LHCN-M2 (cell line): ENCODE measurements at regions not wholly inside any gene's neighbourhood (a gene's known extent, or its start where the extent isn't known, plus 50 kb on each side); places are given as distances from the start of the nearest gene placed in this dataset.
A peak's percentile ranks its signal among the peaks of the same experiment; 100 is the strongest.
"Not testable (repeated sequence)": the region's sequence is repeated elsewhere in the genome, so short reads cannot be mapped to it uniquely, and the experiment has no call there.

Source experiments
- DNase-seq: peaks from one replicate; pipeline ENCODE4 v3.0.0-alpha.2; 2012; ENCODE audit warnings: low read depth

DNA sequence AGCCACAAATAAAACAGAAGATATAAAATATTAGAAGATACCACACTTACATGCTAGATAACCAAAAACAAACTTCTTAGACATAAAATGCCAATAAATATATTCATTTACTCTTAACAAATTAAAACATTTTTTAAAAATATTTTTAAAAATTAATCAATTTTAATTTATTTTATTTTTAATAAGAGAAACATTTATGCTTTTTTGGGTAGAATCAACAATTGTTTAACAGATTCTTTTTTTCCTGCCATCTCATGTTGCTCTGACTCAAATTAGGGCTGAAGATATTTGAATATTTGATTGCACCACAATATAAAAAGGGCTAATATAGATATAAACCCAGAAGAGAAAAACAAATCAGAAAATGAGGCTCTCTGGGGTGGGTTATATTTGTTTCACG, 172.6 kb downstream of the GOLGA6L6 start:
- no peak for DNase-seq

DNA sequence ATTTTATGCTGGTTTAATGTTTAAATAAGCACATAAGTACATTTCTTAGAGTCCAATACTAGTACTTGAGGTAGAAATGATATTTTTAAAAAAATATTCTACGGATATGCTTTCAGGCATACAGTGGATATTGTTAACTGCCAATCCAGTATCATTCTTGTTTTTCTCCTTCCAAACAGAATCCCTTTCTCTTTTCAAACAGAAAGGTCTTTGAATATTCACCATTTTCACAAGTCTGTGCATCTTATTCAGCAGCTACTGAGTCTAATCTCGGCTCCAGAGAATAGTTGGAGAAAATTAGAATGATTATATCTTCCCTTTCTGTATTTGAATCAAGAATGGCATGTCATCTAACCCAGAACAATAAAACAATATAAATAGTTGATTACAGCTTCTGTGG, 174.5 kb downstream of the GOLGA6L6 start:
- no peak for DNase-seq

- not testable (repeated sequence) for DNase-seq
Observed at GRCh38 chr15:20363591-20363990, 178.0 kb downstream of the GOLGA6L6 start.

- DNase-seq = no peak
Observed at GRCh38 chr15:20361091-20361490, 180.5 kb downstream of the GOLGA6L6 start.

GRCh38 chr15:20358779-20359414, 182.7 kb downstream of the GOLGA6L6 start:
- no peak for DNase-seq

GRCh38 chr15:20358066-20358778, 183.4 kb downstream of the GOLGA6L6 start:
- no peak for DNase-seq

GRCh38 chr15:20357481-20358065, 184.0 kb downstream of the GOLGA6L6 start:
- no peak for DNase-seq

DNA sequence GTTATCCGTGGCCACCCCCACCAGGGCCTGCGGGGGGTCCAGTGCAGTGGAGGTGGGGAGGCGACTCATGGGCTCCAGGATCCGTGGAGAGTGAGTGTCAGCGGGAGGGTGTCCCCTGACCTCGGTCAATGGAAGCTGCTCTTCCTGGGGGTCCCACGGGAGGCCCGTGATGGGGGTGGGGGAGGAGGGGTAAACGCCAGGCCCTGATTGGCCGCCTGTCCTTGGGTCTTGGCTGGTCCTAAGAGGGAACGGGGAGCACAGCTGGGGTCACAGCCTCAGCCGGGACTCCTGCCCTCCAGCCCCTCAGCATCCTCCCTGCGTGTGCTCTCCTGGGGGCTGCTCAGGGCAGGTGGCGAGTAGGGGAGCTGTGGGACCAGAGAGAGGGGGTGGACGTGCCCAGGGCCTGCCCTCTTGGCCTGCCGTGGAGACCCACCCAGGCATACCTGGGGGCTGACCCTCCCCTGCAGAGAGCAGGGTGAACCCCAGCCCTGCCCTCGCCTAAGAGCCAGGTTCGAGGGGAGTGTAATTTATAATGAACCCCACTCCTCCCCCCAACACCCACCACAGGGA, 184.6 kb downstream of the GOLGA6L6 start:
- no peak for DNase-seq

GRCh38 chr15:20356444-20356910, 185.1 kb downstream of the GOLGA6L6 start:
- peak; percentile 5 for DNase-seq

DNA sequence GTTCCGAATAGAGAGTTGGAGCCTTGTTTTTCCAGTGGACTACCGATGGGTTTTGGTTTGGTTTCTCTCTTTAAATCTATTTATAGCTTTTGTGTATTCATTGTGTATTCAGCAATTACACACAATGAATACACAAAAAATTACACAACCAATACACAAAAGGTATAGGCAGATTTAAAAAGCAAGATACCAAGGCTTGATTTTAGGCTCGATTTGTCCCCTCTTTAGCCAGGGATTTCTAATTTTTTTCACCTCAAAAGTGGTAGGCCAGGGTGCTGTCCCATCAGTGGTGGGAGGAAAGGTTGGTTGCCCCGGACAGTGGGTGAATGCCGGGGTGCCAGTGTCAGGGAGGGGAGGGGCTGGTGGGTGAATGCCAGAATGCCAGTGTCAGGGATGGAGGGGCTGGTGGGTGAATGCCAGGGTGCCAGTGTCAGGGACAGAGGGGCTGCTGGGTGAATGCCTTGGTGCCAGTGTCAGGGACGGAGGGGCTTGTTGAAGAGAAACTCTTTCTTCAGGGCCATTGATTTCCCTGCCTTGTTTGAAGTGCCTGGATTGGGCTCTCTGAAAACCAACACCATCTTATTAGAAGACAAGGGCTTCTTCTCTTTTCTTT, 186.2 kb downstream of the GOLGA6L6 start:
- DNase-seq = no peak

DNA sequence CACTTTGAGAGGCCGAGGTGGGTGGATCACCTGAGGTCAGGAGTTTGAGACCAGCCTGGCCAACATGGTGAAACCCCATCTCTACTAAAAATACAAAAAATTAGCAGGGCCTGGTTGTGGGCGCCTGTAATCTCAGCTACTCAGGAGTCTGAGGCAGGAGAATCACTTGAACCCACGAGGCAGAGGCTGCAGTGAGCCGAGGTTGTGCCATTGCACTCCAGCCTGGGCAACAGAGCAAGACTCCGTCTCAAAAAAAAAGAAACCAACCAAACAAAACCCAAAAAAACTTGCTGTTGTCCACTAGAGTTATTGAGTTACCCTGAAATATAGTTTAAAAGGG, 186.7 kb downstream of the GOLGA6L6 start:
- DNase-seq = not testable (repeated sequence)

GRCh38 chr15:20353966-20354883, 187.4 kb downstream of the GOLGA6L6 start:
- no peak for DNase-seq

DNA sequence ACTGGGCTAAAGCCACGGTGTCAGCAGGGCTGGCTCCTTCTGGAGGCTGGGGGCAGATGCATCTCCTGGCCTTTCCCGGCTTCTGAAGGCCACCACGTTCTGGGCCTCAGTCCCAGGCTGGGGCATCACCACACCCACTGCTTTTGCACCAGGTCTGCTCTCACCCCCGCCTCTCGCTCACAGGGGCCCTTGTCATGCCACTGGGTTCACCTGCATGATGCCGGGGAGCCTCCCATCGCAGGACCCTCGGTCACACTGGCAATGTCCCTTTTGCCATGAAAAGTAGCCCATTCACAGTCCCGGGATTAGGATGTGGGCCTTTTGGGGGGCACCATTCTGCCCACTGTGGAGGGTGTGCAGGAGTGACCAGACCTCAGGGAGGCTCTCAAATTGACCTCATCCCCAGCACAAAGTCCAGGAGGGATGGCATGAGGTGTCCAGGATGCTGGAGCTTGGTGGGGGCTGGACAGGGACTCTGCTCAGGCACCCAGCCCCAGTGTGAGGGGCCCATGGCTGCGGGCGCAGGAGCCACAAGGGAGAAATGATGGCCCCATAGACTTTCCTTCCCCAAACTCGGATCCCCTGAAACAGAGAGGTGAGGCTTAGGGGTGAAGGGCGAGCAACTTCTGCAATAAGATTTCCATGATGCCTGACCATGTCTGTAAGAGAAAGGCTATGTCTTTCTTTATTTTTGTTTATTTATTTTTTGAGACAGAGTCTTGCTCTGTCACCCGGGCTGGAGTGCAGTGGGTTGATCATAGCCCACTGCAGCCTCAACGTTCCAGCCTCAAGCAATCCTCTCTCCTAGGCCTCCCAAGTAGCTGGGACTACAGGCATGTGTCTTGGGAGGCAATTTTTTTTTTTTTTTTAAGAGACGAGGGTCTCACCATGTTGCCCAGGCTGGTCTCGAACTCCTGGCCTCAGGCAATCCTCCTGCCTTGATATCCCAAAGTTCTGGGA, 189.1 kb downstream of the GOLGA6L6 start:
- no peak for DNase-seq

DNA sequence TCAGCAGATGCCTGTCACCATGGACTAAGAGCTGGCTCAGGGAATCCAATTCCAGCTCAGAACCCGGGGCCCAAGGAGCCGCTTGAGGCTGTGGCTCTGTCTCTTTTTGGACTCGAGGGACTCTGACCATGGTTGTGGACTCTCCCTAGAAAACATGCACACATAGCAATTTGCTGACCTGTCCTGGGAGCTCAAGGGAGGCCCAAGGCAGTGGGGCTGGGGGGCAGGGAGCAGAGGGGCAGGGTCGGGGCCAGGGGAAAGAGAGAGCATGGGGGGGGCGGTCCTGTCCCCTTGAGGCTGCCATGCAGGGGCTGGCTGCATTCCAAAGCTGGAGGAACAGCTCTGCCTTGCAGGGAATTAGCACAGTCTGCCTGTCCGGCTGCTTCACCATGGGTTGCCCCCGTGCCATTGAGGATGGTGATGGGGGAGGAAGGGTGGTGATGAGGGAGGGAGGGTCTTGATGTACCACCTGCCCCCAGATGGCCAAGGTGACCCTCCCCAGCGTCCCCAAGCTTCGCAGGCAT, 190.1 kb downstream of the GOLGA6L6 start:
- no peak for DNase-seq

GRCh38 chr15:20349774-20350498, 191.7 kb downstream of the GOLGA6L6 start:
- no peak for DNase-seq

GRCh38 chr15:20348900-20349773, 192.5 kb downstream of the GOLGA6L6 start:
- DNase-seq = no peak

DNA sequence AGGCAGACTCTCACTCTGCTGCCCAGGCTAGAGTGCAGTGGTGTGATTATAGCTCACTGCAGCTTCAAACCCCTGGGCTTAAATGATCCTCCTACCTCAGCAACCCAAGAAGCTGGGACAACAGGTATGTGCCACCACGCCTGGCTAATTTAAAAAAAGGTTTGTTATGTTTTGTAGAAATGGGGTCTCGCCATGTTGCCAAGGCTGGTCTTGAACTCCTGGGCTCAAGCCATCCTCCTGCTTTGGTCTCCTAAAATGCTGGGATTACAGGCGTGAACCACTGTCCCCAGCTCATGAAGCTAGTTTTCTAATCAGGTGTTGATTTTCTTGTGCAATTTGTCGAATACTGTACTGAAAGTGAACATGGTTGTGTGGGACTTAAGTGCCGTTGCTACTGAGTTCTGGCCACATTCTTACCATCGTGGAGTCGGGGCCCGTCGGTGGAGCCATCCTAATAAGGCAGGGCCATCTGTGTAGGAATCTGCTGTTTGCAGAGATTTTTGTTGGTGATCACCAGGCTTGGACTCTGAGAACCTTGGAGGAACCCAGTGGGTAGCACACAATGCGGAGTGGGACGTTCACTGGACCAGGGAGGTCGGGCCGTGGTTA, 193.2 kb downstream of the GOLGA6L6 start:
- DNase-seq = no peak
